H9 (cell line): ENCODE measurements at regions not wholly inside any gene's neighbourhood (a gene's known extent, or its start where the extent isn't known, plus 50 kb on each side); places are given as distances from the start of the nearest gene placed in this dataset.

ENCODE experiments used
- DNase-seq: peaks from one replicate; pipeline ENCODE4 v3.0.0-alpha.2; 2017
- H2AFZ ChIP-seq: one replicate; pipeline ENCODE4 v1.6.1; 2013; ENCODE audit warnings: mild to moderate bottlenecking, low read length, control low read depth, moderate library complexity
- H2AK5ac ChIP-seq: 2 replicates; pipeline ENCODE4 v1.6.1; 2013; ENCODE audit warnings: low read length, control low read depth, mixed read lengths; ENCODE audit not compliant: insufficient read length
- H2BK120ac ChIP-seq: one replicate; pipeline ENCODE4 v1.6.1; 2013; ENCODE audit warnings: low read depth, mild to moderate bottlenecking, low read length, control low read depth, inconsistent platforms; ENCODE audit not compliant: poor library complexity, severe bottlenecking
- H2BK12ac ChIP-seq: 2 replicates; pipeline ENCODE4 v1.6.1; 2013; ENCODE audit warnings: low read length, control low read depth, mixed read lengths, low read depth; ENCODE audit not compliant: insufficient read length
- H2BK15ac ChIP-seq: 2 replicates; pipeline ENCODE4 v1.6.1; 2013; ENCODE audit warnings: low read depth, low read length, control low read depth
- H2BK20ac ChIP-seq: one replicate; pipeline ENCODE4 v1.6.1; 2013; ENCODE audit warnings: low read depth, mild to moderate bottlenecking, low read length, control low read depth, inconsistent platforms; ENCODE audit not compliant: poor library complexity, severe bottlenecking
- H2BK5ac ChIP-seq: 2 replicates; pipeline ENCODE4 v1.6.1; 2013; ENCODE audit warnings: low read length, control low read depth, mixed read lengths; ENCODE audit not compliant: insufficient read length
- H3K14ac ChIP-seq: 2 replicates; pipeline ENCODE4 v1.6.1; 2013; ENCODE audit warnings: low read length, control low read depth; ENCODE audit not compliant: insufficient read depth
- H3K18ac ChIP-seq: 2 replicates; pipeline ENCODE4 v1.6.1; 2013; ENCODE audit warnings: low read depth, mild to moderate bottlenecking, mixed read lengths, low read length, control low read depth; ENCODE audit not compliant: insufficient read length
- H3K23ac ChIP-seq: 2 replicates; pipeline ENCODE4 v1.6.1; 2013; ENCODE audit warnings: low read length, control low read depth, mixed read lengths, low read depth; ENCODE audit not compliant: insufficient read length
- H3K23me2 ChIP-seq: 2 replicates; pipeline ENCODE4 v1.6.1; 2013; ENCODE audit warnings: low read depth, mild to moderate bottlenecking, mixed read lengths, low read length, control low read depth; ENCODE audit not compliant: insufficient read length, poor library complexity, severe bottlenecking
- H3K27ac ChIP-seq: 2 replicates; pipeline ENCODE4 v1.5.1; 2013; ENCODE audit warnings: low read length, control low read depth, mixed read lengths, low read depth; ENCODE audit not compliant: insufficient read length
- H3K27me3 ChIP-seq: 2 replicates; pipeline ENCODE4 v1.6.1; 2013; ENCODE audit warnings: low read length, control low read depth, inconsistent platforms; ENCODE audit not compliant: insufficient read depth
- H3K4ac ChIP-seq: 2 replicates; pipeline ENCODE4 v1.6.1; 2013; ENCODE audit warnings: low read depth, mild to moderate bottlenecking, control low read depth, inconsistent platforms, low read length, moderate library complexity
- H3K4me1 ChIP-seq: 2 replicates; pipeline ENCODE4 v1.6.1; 2013; ENCODE audit warnings: low read length, control low read depth, inconsistent platforms; ENCODE audit not compliant: insufficient read depth
- H3K4me2 ChIP-seq: 2 replicates; pipeline ENCODE4 v1.6.1; 2013; ENCODE audit warnings: low read length, control low read depth, mixed read lengths; ENCODE audit not compliant: insufficient read length, insufficient read depth
- H3K56ac ChIP-seq: 2 replicates; pipeline ENCODE4 v1.6.1; 2013; ENCODE audit warnings: low read depth, mild to moderate bottlenecking, mixed read lengths, low read length, control low read depth; ENCODE audit not compliant: insufficient read length
- H3K79me1 ChIP-seq: 2 replicates; pipeline ENCODE4 v1.6.1; 2013; ENCODE audit warnings: low read depth, mild to moderate bottlenecking, moderate library complexity, low read length, control low read depth, inconsistent platforms; ENCODE audit not compliant: insufficient read depth, poor library complexity, severe bottlenecking
- H3K79me2 ChIP-seq: 2 replicates; pipeline ENCODE4 v1.6.1; 2013; ENCODE audit warnings: low read length, control low read depth, inconsistent platforms; ENCODE audit not compliant: insufficient read depth
- H3K9ac ChIP-seq: 2 replicates; pipeline ENCODE4 v1.6.1; 2013; ENCODE audit warnings: low read length, control low read depth, mixed read lengths; ENCODE audit not compliant: insufficient read length; ENCODE audit errors: extremely low read depth
- H3K9me3 ChIP-seq: one replicate; pipeline ENCODE4 v1.6.1; 2013; ENCODE audit warnings: low read depth, low read length, inconsistent platforms; ENCODE audit not compliant: control insufficient read depth
- H3T11ph ChIP-seq: one replicate; pipeline ENCODE4 v1.6.1; 2013; ENCODE audit warnings: mild to moderate bottlenecking, low read length, control low read depth, inconsistent platforms
- H4K20me1 ChIP-seq: one replicate; pipeline ENCODE4 v1.6.1; 2013; ENCODE audit not compliant: control insufficient read depth, insufficient read length, insufficient read depth
- H4K5ac ChIP-seq: 2 replicates; pipeline ENCODE4 v1.6.1; 2013; ENCODE audit warnings: low read depth, mild to moderate bottlenecking, mixed read lengths, low read length, control low read depth; ENCODE audit not compliant: insufficient read length
- H4K8ac ChIP-seq: replicated peaks from 2 replicates; pipeline ENCODE4 v1.6.1; 2013; ENCODE audit warnings: low read length, control low read depth, mixed read lengths, low read depth; ENCODE audit not compliant: insufficient read length
- H4K91ac ChIP-seq: 2 replicates; pipeline ENCODE4 v1.6.1; 2013; ENCODE audit warnings: low read depth, mild to moderate bottlenecking, moderate library complexity, mixed read lengths, low read length, control low read depth; ENCODE audit not compliant: insufficient read length
- H3K27ac Mint-ChIP-seq, 3 experiments: 2 replicates in 2 of 3; 3 replicates in 1 of 3; pipeline ENCODE4 v1.8.0; 2020 to 2021; ENCODE audit warnings: mixed read lengths in 3 of 3, mild to moderate bottlenecking in 1 of 3, moderate library complexity in 1 of 3
- H3K27me3 Mint-ChIP-seq: 2 replicates; pipeline ENCODE4 v1.8.0; 2021; ENCODE audit warnings: low read depth, mild to moderate bottlenecking, moderate library complexity, mixed read lengths
- H3K36me3 Mint-ChIP-seq, 3 experiments: 2 replicates in 2 of 3; 3 replicates in 1 of 3; pipeline ENCODE4 v1.8.0; 2020 to 2021; ENCODE audit warnings: low read depth in 3 of 3, mixed read lengths in 3 of 3; ENCODE audit not compliant: insufficient read depth in 1 of 3
- H3K4me1 Mint-ChIP-seq, 2 experiments: 2 replicates each; pipeline ENCODE4 v1.8.0; 2020; ENCODE audit warnings: mixed read lengths in 2 of 2
- H3K4me3 Mint-ChIP-seq, 2 experiments: 2 replicates in 1 of 2; 3 replicates in 1 of 2; pipeline ENCODE4 v1.8.0; 2020 to 2021; ENCODE audit warnings: mild to moderate bottlenecking in 2 of 2, mixed read lengths in 2 of 2, moderate library complexity in 1 of 2
- H3K9me3 Mint-ChIP-seq, 2 experiments: 2 replicates in 1 of 2; 3 replicates in 1 of 2; pipeline ENCODE4 v1.8.0; 2020; ENCODE audit warnings: mild to moderate bottlenecking in 2 of 2, mixed read lengths in 2 of 2, moderate library complexity in 1 of 2
- CTCF ChIP-seq: fragments of 200-600 bp; sonication (generic); conservative IDR thresholded peaks from 3 replicates; pipeline ENCODE4 v1.8.0; 2021; ENCODE audit warnings: antibody characterized with exemption, mild to moderate bottlenecking
- WGBS: extraction: QIAGEN DNeasy Blood & Tissue Kit; methylation state at CpG from one replicate; pipeline ENCODE4 v1.1.7; 2013; ENCODE audit warnings: missing lambda C conversion rate, low lambda C conversion rate, mixed read lengths; ENCODE audit not compliant: insufficient read length; ENCODE audit errors: extremely low coverage; 5-methylcytosine and 5-hydroxymethylcytosine counted together

GRCh38 chr7:21353388-21353780 lies 74.5 kb upstream of the SP4 start:
- Histone ChIP-seq H3K27ac (no peak overlapping the region), H2AK5ac (no peak overlapping the region), H2BK15ac (no peak overlapping the region), H3K23me2 (no peaks in the 10 kb centered on the region), H2AFZ (no peak overlapping the region), H3K4ac (no peak overlapping the region), H4K20me1 (no peaks in the 10 kb centered on the region), H2BK120ac (no peak overlapping the region), H3T11ph (no peak overlapping the region), H4K8ac (no peak overlapping the region), H2BK5ac (no peak overlapping the region), H3K18ac (no peak overlapping the region), H3K4me1 (no peaks in the 10 kb centered on the region), H3K9ac (no peak overlapping the region), H3K79me2 (no peaks in the 10 kb centered on the region), H2BK20ac (no peak overlapping the region), H4K91ac (no peak overlapping the region), H3K23ac (no peak overlapping the region), H3K9me3 (no peaks in the 10 kb centered on the region), H3K27me3 (no peaks in the 10 kb centered on the region), H4K5ac (no peak overlapping the region), H3K56ac (no peak overlapping the region), H2BK12ac (no peak overlapping the region), H3K14ac (no peak overlapping the region), H3K4me2 (no peak overlapping the region), H3K79me1 (no peaks in the 10 kb centered on the region)
- no CpG with 5 or more reads among the region's 4 CpGs for WGBS
- Mint-ChIP-seq H3K36me3 (no peaks in the 10 kb centered on the region), H3K27ac (no peak overlapping the region), H3K9me3 (no peaks in the 10 kb centered on the region; a peak in 1 of 5 replicates), H3K4me1 (no peaks in the 10 kb centered on the region), H3K4me3 (no peak overlapping the region), H3K27me3 (no peaks in the 10 kb centered on the region; the same call in 1 of the 2 replicates)
- TF ChIP-seq CTCF = no peak
- no peak for DNase-seq
